GM18868 (cell line): ENCODE measurements at regions not wholly inside any gene's neighbourhood (a gene's known extent, or its start where the extent isn't known, plus 50 kb on each side); places are given as distances from the start of the nearest gene placed in this dataset.

Experiments
- ATAC-seq: cut with Tn5 transposase; IDR thresholded peaks from one replicate; pipeline ENCODE4 v1.9.1; 2021; ENCODE audit warnings: mild to moderate bottlenecking, moderate library complexity; ENCODE audit not compliant: unreplicated experiment

GRCh38 chr9:115913696-115914095 is 239.9 kb upstream of the PAPPA start:
- no peak for ATAC-seq

GRCh38 chr9:115914291-115914690 is 239.3 kb upstream of the PAPPA start:
- ATAC-seq, result no peak

- no peak for ATAC-seq
Measured at GRCh38 chr9:115921301-115921700, 232.3 kb upstream of the PAPPA start.

- ATAC-seq, result no peak
Measured at GRCh38 chr9:115922444-115922843, 231.1 kb upstream of the PAPPA start.

GRCh38 chr9:115923410-115923809 is 230.2 kb upstream of the PAPPA start:
- no peak for ATAC-seq

GRCh38 chr9:115923903-115924668 is 229.5 kb upstream of the PAPPA start:
- no peak for ATAC-seq

GRCh38 chr9:115924669-115924987 is 229.0 kb upstream of the PAPPA start:
- ATAC-seq, result no peak

GRCh38 chr9:115925424-115925823 is 228.2 kb upstream of the PAPPA start:
- no peak for ATAC-seq

- ATAC-seq, result no peak
Measured at GRCh38 chr9:115930472-115930871, 223.1 kb upstream of the PAPPA start.

- no peak for ATAC-seq
Measured at GRCh38 chr9:115938479-115938878, 215.1 kb upstream of the PAPPA start.

- ATAC-seq, result no peak
Measured at GRCh38 chr9:115939065-115939765, 214.4 kb upstream of the PAPPA start.

- ATAC-seq, result no peak
Measured at GRCh38 chr9:115941561-115942315, 211.9 kb upstream of the PAPPA start.

GRCh38 chr9:115943431-115944165 is 210.0 kb upstream of the PAPPA start:
- ATAC-seq, result no peak

GRCh38 chr9:115944166-115944948 is 209.2 kb upstream of the PAPPA start:
- ATAC-seq, result no peak

- no peak for ATAC-seq
Measured at GRCh38 chr9:115945009-115945431, 208.6 kb upstream of the PAPPA start.

GRCh38 chr9:115946530-115946929 is 207.1 kb upstream of the PAPPA start:
- no peak for ATAC-seq

- ATAC-seq, result no peak
Measured at GRCh38 chr9:115951977-115952376, 201.6 kb upstream of the PAPPA start.

- no peak for ATAC-seq
Measured at GRCh38 chr9:115952430-115953292, 200.9 kb upstream of the PAPPA start.

- no peak for ATAC-seq
Measured at GRCh38 chr9:115956371-115956770, 197.2 kb upstream of the PAPPA start.
